ENCODE measurements at regions not wholly inside any gene's neighbourhood (a gene's known extent, or its start where the extent isn't known, plus 50 kb on each side); places are given as distances from the start of the nearest gene placed in this dataset.
"Not testable (repeated sequence)": the region's sequence is repeated elsewhere in the genome, so short reads cannot be mapped to it uniquely, and the experiment has no call there.

DNA sequence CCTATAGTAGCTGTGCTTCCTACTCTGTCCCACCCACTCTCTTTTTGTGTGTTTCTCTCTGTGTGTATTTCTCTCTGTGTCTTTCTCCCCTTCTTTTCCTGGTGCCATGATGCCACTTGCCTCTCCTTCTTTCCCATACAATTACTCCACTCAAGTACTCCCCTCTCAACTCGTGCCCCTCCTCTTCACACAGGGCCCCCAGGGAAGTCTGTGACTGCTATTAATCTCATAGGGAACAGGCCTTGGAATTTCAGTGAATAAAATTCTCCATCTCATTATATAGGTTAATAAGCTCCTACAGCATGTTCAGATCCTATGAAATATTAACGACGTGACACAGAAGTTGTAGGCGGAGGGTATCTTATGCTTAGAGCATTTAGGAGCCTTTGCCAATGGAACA, 205.9 kb upstream of the EPHA4 start:
- in situ Hi-C loops (cut with MboI; ENCODE audit: low sequenced_read_pairs): no loop called here

- in situ Hi-C loops (cut with MboI; ENCODE audit: low sequenced_read_pairs): no loop called here
Measured at GRCh38 chr2:221777119-221777518, 205.0 kb upstream of the EPHA4 start.

DNA sequence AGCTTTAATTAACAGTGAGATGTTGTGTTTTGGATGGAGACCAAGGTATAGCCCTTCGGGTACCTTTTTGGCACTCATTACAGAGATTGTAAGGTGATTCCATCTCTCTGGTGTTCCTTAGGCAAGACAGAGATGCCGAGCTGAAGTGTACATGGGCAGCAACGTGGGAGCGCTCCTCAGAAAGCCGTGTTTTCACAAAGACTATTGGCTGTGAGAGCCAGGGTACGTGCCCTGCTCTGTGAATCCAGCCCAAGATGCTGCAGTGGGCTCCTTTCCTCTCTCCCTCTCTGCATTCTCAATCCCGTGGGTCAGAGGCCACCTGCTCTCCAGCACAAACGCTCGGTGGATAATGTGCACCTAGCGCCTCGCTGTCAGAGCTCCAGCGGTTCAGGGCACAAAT, 203.0 kb upstream of the EPHA4 start:
- in situ Hi-C loops (cut with MboI; ENCODE audit: low sequenced_read_pairs): no loop called here

- in situ Hi-C loops (cut with MboI; ENCODE audit: low sequenced_read_pairs): no loop called here
Measured at GRCh38 chr2:221774136-221774535, 202.0 kb upstream of the EPHA4 start.

DNA sequence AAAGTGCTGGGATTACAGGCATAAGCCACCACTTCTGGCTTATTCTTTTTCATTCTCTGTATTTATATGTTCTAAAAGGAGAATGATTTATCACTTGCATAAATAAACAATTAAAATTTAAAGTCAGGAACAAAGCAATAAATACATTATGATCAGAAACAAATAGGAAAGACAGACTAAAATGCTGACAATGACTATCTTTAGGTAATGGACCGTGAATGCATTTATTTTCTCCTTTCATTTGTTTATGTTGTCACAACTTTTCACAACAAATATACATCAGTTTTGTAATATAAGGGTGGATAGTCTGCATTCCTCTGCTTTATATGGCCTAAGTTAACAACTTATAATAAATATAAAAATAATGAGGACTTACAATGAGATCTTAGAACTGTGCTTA, 199.2 kb upstream of the EPHA4 start:
- in situ Hi-C loops (cut with MboI; ENCODE audit: low sequenced_read_pairs): no loop called here

- in situ Hi-C loops (cut with MboI; ENCODE audit: low sequenced_read_pairs): no loop called here
Measured at GRCh38 chr2:221767106-221768012, 195.3 kb upstream of the EPHA4 start.

- in situ Hi-C loops (cut with MboI; ENCODE audit: low sequenced_read_pairs): no loop called here
Measured at GRCh38 chr2:221762496-221762895, 190.4 kb upstream of the EPHA4 start.

DNA sequence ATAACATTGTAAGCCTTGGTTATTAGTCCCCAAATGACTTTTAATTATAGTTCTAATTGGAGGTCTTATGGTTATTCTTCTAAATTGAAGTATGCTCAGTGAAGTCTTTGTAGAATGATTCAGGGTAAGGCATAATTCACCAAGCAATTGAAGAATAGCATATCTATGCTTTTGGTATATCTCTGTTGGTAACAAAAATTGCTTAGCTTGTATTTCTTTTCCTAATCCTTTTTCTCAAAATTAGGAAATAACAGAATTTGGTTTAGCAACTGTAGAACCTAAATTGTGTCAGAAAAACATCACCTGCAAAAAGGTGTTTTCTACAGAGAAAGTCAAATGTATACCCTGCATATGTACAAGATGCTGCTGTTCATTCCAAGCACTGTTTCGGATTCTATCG, 189.2 kb upstream of the EPHA4 start:
- in situ Hi-C loops (cut with MboI; ENCODE audit: low sequenced_read_pairs): no loop called here

- in situ Hi-C loops (cut with MboI; ENCODE audit: low sequenced_read_pairs): no loop called here
Measured at GRCh38 chr2:221758076-221758475, 186.0 kb upstream of the EPHA4 start.

GRCh38 chr2:221753401-221753800, 181.3 kb upstream of the EPHA4 start:
- in situ Hi-C loops (cut with MboI; ENCODE audit: low sequenced_read_pairs): no loop called here

GRCh38 chr2:221752781-221753180, 180.7 kb upstream of the EPHA4 start:
- in situ Hi-C loops (cut with MboI; ENCODE audit: low sequenced_read_pairs): no loop called here

DNA sequence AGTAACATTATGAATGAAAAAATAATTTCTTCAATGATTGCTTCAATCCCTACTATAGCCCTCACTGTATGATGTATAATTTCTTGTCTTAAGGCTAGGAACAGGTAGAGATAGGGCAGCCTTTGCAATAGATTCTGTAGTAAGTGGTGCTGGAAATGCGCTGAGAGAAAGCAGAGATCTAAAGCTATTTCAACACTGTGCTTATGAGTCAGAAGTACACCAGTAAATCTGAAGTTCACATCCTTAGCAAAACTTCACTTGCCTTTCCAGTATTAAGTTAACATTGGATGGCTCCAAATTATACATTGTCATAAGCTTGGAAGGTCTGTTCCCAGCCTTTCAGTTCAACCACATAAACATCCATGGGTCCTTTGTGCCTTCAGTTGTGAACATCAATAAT, 178.2 kb upstream of the EPHA4 start:
- in situ Hi-C loops (cut with MboI; ENCODE audit: low sequenced_read_pairs): no loop called here

GRCh38 chr2:221747289-221747972, 175.3 kb upstream of the EPHA4 start:
- in situ Hi-C loops (cut with MboI; ENCODE audit: low sequenced_read_pairs): no loop called here

DNA sequence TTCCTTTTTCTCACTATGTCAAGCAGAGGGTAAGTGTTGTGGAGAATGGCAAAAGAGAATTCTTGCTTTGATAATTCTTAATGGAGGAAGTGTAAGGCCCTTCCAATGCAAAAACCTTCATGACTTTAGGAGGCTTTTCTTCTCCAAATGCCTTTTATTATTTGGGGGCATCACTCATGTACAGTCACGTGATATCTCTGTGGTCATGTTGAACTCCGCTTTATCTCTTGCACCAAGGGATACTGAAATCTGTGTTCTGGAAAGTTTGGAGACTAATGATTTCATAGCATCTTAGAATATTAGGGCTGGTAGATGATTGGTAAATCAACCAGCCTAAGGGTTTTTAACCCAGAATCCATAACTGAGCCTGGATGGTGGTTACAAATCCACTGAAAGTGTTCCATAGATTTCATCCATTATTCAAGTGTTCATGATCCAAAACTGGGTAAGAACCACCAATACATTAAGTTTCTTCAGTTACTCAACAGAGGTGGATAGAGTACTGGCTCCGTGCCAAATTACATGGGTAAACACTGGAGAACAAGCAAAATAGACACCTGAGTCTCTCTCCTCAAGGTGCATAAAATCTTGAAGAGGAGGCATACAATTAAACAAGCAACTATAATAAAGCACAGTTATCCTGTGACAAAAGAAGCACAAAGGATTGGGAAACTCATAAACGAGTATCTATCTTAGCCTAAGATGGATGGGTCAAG, 169.6 kb upstream of the EPHA4 start:
- in situ Hi-C loops (cut with MboI; ENCODE audit: low sequenced_read_pairs): no loop called here

GRCh38 chr2:221731432-221732145, 159.5 kb upstream of the EPHA4 start:
- in situ Hi-C loops (cut with MboI; ENCODE audit: low sequenced_read_pairs): no loop called here

- in situ Hi-C loops (cut with MboI; ENCODE audit: low sequenced_read_pairs): no loop called here
Measured at GRCh38 chr2:221726894-221727513, 154.9 kb upstream of the EPHA4 start.

- in situ Hi-C loops (cut with MboI; ENCODE audit: low sequenced_read_pairs): no loop called here
Measured at GRCh38 chr2:221724631-221725203, 152.6 kb upstream of the EPHA4 start.

DNA sequence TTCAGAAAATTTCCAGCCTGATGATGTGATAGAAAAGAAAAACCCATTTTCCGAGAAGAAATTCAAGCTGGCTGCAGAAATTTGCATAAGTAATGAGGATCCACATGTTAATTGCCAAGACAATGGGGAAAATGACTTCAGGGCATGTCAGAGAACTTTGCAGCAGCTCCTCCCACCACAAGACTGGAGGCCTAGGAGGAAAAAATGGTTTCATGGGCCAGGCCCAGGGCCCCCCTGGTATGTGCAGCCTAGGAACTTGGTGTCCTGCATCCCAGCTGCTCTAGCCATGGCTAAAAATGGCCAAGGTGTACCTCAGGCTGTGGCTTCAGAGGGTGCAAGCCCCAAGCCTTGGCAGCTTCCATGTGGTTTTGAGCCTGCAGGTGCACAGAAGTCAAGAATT, 152.0 kb upstream of the EPHA4 start:
- in situ Hi-C loops (cut with MboI; ENCODE audit: low sequenced_read_pairs): not testable (repeated sequence)

DNA sequence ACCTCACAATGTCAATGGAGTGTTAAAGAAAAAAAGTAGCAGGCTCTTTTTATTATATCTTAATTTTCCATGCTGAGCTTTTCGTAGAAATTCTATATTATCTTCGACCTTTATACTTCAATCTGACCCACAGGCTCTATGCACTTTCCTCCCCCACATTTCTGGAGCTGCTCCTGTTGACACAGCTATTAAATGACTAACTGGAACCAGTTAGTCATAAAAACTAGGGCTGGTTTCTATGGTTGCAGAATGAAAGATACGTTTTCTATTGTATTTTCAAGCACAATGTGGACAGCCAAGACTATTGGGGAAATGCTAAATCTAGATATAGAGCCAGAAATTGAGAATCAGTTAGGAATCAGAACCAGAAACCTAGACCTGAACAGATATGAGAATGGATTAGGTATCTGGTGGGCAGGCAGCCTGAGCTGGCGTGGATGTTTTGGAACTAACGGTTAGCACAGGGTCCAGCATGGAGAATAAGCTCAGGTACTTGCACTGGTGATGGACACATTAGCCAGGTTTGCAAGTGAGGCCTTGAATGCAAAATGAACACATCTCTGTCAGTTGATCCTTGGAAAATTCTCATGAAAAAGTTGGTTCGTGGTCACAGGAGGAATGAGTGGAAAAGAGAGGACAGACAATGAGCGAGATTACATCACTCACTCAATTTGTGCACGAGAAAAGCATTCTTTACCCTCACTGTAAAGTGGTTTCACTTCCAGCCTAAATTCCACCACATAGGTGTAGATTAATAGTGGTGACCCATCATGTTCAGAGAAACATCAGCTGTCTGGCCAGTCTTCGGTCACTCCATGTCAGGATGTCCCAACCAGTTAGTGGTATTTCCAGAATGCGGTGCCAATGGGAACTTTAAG, 144.6 kb upstream of the EPHA4 start:
- in situ Hi-C loops (cut with MboI; ENCODE audit: low sequenced_read_pairs): no loop called here
